ENCODE measurements at regions not wholly inside any gene's neighbourhood (a gene's known extent, or its start where the extent isn't known, plus 50 kb on each side); places are given as distances from the start of the nearest gene placed in this dataset.

DNA sequence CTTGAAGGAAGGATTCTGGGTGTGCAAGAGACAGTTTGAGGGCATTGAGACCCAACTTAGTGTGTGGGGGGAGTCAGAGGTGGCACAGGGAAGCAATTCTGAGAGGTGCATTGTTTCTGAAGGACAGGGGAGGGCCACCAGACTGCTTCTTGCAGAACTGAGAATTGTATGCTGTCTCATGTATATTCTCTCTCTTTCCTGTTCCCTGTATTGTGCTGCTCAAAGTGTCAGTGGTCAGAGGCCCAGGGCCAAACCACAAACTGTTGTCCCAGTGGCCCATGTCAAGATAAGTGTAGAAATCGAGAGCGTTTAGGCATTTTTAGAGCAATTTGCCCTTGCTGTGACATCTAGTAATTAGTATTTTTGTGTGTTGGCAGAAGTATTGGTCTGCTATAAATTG is 567.1 kb downstream of the EDEM1 start:
- TF ChIP-seq, protein P1, sequence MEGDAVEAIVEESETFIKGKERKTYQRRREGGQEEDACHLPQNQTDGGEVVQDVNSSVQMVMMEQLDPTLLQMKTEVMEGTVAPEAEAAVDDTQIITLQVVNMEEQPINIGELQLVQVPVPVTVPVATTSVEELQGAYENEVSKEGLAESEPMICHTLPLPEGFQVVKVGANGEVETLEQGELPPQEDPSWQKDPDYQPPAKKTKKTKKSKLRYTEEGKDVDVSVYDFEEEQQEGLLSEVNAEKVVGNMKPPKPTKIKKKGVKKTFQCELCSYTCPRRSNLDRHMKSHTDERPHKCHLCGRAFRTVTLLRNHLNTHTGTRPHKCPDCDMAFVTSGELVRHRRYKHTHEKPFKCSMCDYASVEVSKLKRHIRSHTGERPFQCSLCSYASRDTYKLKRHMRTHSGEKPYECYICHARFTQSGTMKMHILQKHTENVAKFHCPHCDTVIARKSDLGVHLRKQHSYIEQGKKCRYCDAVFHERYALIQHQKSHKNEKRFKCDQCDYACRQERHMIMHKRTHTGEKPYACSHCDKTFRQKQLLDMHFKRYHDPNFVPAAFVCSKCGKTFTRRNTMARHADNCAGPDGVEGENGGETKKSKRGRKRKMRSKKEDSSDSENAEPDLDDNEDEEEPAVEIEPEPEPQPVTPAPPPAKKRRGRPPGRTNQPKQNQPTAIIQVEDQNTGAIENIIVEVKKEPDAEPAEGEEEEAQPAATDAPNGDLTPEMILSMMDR (IDR thresholded peaks at IDR 0.05), result no peak
- TF ChIP-seq POLR2A (IDR thresholded peaks at IDR 0.05), result no peak

All from stomach (tissue), 4 donors.